ENCODE measurements at regions not wholly inside any gene's neighbourhood (a gene's known extent, or its start where the extent isn't known, plus 50 kb on each side); places are given as distances from the start of the nearest gene placed in this dataset.

DNA sequence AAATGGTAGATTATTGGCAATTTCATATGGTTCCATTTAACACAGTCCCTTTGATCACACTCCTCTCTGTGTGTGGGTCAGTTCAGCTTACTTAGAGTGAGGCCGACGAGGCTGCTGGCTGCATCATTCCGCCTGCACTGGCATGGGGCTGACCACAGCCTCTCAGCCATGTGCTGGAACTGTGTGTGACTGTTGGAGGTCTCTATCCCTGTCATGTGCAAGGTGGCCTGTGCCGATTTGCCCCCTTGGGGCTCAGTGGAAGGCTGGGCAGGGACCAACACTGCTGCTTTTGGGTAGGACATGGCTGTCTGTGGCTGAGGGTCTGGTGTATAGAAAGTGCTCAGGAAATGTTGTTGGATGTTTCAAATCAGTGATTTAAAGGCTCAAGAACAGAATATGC, 454.0 kb upstream of the HS6ST1 start:
- no peak overlapping the region for H3K4me3 ChIP-seq (ENCODE audit: low read depth, low read length)
- no peak for DNase-seq (ENCODE audit: low read depth)
- TF ChIP-seq, protein P1, sequence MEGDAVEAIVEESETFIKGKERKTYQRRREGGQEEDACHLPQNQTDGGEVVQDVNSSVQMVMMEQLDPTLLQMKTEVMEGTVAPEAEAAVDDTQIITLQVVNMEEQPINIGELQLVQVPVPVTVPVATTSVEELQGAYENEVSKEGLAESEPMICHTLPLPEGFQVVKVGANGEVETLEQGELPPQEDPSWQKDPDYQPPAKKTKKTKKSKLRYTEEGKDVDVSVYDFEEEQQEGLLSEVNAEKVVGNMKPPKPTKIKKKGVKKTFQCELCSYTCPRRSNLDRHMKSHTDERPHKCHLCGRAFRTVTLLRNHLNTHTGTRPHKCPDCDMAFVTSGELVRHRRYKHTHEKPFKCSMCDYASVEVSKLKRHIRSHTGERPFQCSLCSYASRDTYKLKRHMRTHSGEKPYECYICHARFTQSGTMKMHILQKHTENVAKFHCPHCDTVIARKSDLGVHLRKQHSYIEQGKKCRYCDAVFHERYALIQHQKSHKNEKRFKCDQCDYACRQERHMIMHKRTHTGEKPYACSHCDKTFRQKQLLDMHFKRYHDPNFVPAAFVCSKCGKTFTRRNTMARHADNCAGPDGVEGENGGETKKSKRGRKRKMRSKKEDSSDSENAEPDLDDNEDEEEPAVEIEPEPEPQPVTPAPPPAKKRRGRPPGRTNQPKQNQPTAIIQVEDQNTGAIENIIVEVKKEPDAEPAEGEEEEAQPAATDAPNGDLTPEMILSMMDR (IDR thresholded peaks at IDR 0.05; ENCODE audit: insufficient read depth, low read depth, low read length): no peak

- H3K4me3 ChIP-seq (ENCODE audit: low read depth, low read length): no peak overlapping the region
- TF ChIP-seq, protein P1 (IDR thresholded peaks at IDR 0.05; ENCODE audit: insufficient read depth, low read depth, low read length): no peak
- DNase-seq (ENCODE audit: low read depth): no peak
Observed at GRCh38 chr2:128773641-128774319, 455.1 kb upstream of the HS6ST1 start.

DNA sequence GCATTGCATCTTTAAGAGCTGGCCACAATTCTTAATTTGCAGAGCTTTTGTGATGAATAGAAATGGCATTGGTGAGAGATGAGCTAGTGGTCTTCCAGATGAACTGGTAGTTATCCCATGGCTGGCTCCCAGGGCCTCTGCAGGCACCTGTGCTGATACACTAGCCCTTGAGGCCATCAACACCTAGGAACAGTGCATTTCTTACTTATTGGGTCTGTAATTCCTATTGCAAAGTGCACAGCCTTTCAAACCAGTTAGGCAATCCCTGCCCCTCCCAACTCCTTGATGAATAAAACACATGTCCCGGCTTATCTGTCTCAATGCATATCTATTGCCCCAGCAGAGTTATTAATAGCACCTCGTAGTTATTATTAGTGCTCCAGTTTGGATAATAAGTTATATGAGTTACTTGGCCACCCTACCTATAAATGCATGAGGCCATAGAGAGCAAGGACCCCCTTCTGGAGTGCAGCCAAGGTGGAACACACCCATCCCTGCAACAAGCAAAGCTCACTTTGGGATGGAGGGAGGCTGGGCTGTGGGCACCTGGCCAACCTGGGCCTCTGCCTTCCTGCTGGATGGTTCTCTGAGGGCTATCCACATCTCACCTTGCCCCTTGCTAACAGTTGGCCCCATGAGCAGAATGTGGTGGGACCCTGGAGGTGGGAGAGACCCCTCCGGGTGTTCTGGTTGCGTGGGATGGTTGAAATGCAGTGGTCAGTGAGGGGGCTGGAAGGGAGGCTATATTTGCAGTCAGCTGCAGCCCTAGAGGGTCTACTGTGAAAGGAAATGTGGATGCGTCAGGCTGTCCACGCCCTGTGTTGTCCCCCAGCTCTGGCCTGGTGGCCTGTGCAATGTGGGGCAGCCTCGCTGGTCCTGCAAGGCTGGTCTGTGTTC, 455.9 kb upstream of the HS6ST1 start:
- TF ChIP-seq, protein P1 (IDR thresholded peaks at IDR 0.05; ENCODE audit: insufficient read depth, low read depth, low read length): no peak
- no peak overlapping the region for H3K4me3 ChIP-seq (ENCODE audit: low read depth, low read length)
- DNase-seq (ENCODE audit: low read depth): no peak

- DNase-seq (ENCODE audit: low read depth): no peak
Observed at GRCh38 chr2:128775217-128775913, 456.7 kb upstream of the HS6ST1 start.

GRCh38 chr2:128775914-128776285, 457.2 kb upstream of the HS6ST1 start:
- TF ChIP-seq, protein P1 (IDR thresholded peaks at IDR 0.05; ENCODE audit: insufficient read depth, low read depth, low read length): no peak
- no peak overlapping the region for H3K4me3 ChIP-seq (ENCODE audit: low read depth, low read length)
- DNase-seq (ENCODE audit: low read depth): no peak

More at GRCh38 chr2:128775217-128775913, 456.7 kb upstream of the HS6ST1 start:
- H3K4me3 ChIP-seq (ENCODE audit: low read depth, low read length): no peak overlapping the region
- TF ChIP-seq, protein P1 (IDR thresholded peaks at IDR 0.05; ENCODE audit: insufficient read depth, low read depth, low read length): no peak

GRCh38 chr2:128776461-128777195, 458.0 kb upstream of the HS6ST1 start:
- TF ChIP-seq, protein P1 (IDR thresholded peaks at IDR 0.05; ENCODE audit: insufficient read depth, low read depth, low read length): no peak
- no peak for DNase-seq (ENCODE audit: low read depth)
- H3K4me3 ChIP-seq (ENCODE audit: low read depth, low read length): no peak overlapping the region

All from fibroblast of villous mesenchyme (primary cell).